ENCODE measurements at regions not wholly inside any gene's neighbourhood (a gene's known extent, or its start where the extent isn't known, plus 50 kb on each side); places are given as distances from the start of the nearest gene placed in this dataset.

DNA sequence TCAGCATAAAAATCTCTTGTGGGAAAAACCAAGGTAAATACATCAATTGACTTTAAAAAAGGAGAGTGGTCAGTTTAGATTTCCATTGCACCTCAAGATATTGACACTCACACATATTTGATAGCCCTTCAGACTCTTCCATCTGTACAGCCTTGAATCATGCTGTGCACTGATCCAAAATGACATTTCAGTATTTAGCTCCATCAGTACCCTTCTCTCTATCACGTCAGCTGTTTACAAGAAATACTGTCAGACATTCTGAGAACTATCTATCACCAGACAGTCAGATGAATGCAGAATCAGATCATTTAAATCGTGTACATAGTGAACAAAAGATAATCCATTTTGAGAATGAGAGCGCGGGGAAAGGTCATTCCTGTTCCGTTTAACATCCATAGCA is 511.9 kb downstream of the RPL10L start:
- Histone ChIP-seq H3K4me3 (no peak overlapping the region), H2AFZ (no peak overlapping the region), H3F3A (replicated peaks; ENCODE audit: low read depth) (no peaks in the 10 kb centered on the region), H3K4me1 (ENCODE audit: insufficient read depth) (no peaks in the 10 kb centered on the region), H3K36me3 (ENCODE audit: insufficient read depth) (no peaks in the 10 kb centered on the region), H3K9me2 (ENCODE audit: insufficient read depth) (no peaks in the 10 kb centered on the region), H4K20me1 (replicated peaks; ENCODE audit: insufficient read depth) (no peaks in the 10 kb centered on the region), H3K27me3 (ENCODE audit: insufficient read depth) (no peaks in the 10 kb centered on the region), H3K4me2 (no peak overlapping the region), H3K79me2 (replicated peaks; ENCODE audit: insufficient read depth) (no peaks in the 10 kb centered on the region), H3K27ac (ENCODE audit: low read depth) (no peak overlapping the region)
- H3K9me3 Mint-ChIP-seq = no peaks in the 10 kb centered on the region
- TF ChIP-seq JUNB (IDR thresholded peaks at IDR 0.05; ENCODE audit: unreplicated experiment) = no peak
- no peak for TF ChIP-seq STAT1 (IDR thresholded peaks at IDR 0.05; ENCODE audit: unreplicated experiment)
- no peak for TF ChIP-seq NANOG (IDR thresholded peaks at IDR 0.05; ENCODE audit: borderline replicate concordance)
- no peak for TF ChIP-seq POLR2AphosphoS5 (IDR thresholded peaks at IDR 0.05; ENCODE audit: low read depth)
- no peak for TF ChIP-seq EZH2phosphoT487 (IDR thresholded peaks at IDR 0.05; ENCODE audit: unreplicated experiment)
- TF ChIP-seq, protein P1, sequence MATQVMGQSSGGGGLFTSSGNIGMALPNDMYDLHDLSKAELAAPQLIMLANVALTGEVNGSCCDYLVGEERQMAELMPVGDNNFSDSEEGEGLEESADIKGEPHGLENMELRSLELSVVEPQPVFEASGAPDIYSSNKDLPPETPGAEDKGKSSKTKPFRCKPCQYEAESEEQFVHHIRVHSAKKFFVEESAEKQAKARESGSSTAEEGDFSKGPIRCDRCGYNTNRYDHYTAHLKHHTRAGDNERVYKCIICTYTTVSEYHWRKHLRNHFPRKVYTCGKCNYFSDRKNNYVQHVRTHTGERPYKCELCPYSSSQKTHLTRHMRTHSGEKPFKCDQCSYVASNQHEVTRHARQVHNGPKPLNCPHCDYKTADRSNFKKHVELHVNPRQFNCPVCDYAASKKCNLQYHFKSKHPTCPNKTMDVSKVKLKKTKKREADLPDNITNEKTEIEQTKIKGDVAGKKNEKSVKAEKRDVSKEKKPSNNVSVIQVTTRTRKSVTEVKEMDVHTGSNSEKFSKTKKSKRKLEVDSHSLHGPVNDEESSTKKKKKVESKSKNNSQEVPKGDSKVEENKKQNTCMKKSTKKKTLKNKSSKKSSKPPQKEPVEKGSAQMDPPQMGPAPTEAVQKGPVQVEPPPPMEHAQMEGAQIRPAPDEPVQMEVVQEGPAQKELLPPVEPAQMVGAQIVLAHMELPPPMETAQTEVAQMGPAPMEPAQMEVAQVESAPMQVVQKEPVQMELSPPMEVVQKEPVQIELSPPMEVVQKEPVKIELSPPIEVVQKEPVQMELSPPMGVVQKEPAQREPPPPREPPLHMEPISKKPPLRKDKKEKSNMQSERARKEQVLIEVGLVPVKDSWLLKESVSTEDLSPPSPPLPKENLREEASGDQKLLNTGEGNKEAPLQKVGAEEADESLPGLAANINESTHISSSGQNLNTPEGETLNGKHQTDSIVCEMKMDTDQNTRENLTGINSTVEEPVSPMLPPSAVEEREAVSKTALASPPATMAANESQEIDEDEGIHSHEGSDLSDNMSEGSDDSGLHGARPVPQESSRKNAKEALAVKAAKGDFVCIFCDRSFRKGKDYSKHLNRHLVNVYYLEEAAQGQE (IDR thresholded peaks at IDR 0.05; ENCODE audit: unreplicated experiment) = no peak
- TF ChIP-seq CREB1 (CRISPR knock-in tag; IDR thresholded peaks at IDR 0.05; ENCODE audit: low read depth) = no peak
- TF ChIP-seq, protein P2, sequence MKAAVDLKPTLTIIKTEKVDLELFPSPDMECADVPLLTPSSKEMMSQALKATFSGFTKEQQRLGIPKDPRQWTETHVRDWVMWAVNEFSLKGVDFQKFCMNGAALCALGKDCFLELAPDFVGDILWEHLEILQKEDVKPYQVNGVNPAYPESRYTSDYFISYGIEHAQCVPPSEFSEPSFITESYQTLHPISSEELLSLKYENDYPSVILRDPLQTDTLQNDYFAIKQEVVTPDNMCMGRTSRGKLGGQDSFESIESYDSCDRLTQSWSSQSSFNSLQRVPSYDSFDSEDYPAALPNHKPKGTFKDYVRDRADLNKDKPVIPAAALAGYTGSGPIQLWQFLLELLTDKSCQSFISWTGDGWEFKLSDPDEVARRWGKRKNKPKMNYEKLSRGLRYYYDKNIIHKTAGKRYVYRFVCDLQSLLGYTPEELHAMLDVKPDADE (IDR thresholded peaks at IDR 0.05) = no peak
- TF ChIP-seq, protein P3, sequence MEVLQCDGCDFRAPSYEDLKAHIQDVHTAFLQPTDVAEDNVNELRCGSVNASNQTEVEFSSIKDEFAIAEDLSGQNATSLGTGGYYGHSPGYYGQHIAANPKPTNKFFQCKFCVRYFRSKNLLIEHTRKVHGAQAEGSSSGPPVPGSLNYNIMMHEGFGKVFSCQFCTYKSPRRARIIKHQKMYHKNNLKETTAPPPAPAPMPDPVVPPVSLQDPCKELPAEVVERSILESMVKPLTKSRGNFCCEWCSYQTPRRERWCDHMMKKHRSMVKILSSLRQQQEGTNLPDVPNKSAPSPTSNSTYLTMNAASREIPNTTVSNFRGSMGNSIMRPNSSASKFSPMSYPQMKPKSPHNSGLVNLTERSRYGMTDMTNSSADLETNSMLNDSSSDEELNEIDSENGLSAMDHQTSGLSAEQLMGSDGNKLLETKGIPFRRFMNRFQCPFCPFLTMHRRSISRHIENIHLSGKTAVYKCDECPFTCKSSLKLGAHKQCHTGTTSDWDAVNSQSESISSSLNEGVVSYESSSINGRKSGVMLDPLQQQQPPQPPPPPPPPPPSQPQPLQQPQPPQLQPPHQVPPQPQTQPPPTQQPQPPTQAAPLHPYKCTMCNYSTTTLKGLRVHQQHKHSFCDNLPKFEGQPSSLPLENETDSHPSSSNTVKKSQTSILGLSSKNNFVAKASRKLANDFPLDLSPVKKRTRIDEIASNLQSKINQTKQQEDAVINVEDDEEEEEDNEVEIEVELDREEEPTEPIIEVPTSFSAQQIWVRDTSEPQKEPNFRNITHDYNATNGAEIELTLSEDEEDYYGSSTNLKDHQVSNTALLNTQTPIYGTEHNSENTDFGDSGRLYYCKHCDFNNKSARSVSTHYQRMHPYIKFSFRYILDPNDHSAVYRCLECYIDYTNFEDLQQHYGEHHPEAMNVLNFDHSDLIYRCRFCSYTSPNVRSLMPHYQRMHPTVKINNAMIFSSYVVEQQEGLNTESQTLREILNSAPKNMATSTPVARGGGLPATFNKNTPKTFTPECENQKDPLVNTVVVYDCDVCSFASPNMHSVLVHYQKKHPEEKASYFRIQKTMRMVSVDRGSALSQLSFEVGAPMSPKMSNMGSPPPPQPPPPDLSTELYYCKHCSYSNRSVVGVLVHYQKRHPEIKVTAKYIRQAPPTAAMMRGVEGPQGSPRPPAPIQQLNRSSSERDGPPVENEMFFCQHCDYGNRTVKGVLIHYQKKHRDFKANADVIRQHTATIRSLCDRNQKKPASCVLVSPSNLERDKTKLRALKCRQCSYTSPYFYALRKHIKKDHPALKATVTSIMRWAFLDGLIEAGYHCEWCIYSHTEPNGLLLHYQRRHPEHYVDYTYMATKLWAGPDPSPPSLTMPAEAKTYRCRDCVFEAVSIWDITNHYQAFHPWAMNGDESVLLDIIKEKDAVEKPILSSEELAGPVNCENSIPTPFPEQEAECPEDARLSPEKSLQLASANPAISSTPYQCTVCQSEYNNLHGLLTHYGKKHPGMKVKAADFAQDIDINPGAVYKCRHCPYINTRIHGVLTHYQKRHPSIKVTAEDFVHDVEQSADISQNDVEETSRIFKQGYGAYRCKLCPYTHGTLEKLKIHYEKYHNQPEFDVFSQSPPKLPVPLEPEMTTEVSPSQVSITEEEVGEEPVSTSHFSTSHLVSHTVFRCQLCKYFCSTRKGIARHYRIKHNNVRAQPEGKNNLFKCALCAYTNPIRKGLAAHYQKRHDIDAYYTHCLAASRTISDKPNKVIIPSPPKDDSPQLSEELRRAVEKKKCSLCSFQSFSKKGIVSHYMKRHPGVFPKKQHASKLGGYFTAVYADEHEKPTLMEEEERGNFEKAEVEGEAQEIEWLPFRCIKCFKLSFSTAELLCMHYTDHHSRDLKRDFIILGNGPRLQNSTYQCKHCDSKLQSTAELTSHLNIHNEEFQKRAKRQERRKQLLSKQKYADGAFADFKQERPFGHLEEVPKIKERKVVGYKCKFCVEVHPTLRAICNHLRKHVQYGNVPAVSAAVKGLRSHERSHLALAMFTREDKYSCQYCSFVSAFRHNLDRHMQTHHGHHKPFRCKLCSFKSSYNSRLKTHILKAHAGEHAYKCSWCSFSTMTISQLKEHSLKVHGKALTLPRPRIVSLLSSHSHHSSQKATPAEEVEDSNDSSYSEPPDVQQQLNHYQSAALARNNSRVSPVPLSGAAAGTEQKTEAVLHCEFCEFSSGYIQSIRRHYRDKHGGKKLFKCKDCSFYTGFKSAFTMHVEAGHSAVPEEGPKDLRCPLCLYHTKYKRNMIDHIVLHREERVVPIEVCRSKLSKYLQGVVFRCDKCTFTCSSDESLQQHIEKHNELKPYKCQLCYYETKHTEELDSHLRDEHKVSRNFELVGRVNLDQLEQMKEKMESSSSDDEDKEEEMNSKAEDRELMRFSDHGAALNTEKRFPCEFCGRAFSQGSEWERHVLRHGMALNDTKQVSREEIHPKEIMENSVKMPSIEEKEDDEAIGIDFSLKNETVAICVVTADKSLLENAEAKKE (CRISPR knock-in tag; IDR thresholded peaks at IDR 0.05) = no peak
- TF ChIP-seq ZNF331 (CRISPR knock-in tag; IDR thresholded peaks at IDR 0.05; ENCODE audit: low read depth) = no peak
- TF ChIP-seq, protein P4, sequence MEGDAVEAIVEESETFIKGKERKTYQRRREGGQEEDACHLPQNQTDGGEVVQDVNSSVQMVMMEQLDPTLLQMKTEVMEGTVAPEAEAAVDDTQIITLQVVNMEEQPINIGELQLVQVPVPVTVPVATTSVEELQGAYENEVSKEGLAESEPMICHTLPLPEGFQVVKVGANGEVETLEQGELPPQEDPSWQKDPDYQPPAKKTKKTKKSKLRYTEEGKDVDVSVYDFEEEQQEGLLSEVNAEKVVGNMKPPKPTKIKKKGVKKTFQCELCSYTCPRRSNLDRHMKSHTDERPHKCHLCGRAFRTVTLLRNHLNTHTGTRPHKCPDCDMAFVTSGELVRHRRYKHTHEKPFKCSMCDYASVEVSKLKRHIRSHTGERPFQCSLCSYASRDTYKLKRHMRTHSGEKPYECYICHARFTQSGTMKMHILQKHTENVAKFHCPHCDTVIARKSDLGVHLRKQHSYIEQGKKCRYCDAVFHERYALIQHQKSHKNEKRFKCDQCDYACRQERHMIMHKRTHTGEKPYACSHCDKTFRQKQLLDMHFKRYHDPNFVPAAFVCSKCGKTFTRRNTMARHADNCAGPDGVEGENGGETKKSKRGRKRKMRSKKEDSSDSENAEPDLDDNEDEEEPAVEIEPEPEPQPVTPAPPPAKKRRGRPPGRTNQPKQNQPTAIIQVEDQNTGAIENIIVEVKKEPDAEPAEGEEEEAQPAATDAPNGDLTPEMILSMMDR (conservative IDR thresholded peaks at IDR 0.05; ENCODE audit: low read depth in 2 of 2) = no peak
- DNase-seq (ENCODE audit: low spot score) (no peak), ATAC-seq (no peak)
- H3K27me3 Mint-ChIP-seq (ENCODE audit: insufficient read depth, low read depth, poor library complexity) = peaks cover 2% of the 10 kb centered on the region
- H3K27ac Mint-ChIP-seq = no peak overlapping the region
- H3K4me1 Mint-ChIP-seq = peaks cover 7% of the 10 kb centered on the region; the same call in 2 of the 3 replicates
- no peaks in the 10 kb centered on the region for H3K36me3 Mint-ChIP-seq (ENCODE audit: low read depth)
- no peak overlapping the region for H3K4me3 Mint-ChIP-seq

Measured in GM23338 (cell line).